ENCODE measurements at regions not wholly inside any gene's neighbourhood (a gene's known extent, or its start where the extent isn't known, plus 50 kb on each side); places are given as distances from the start of the nearest gene placed in this dataset.
"Not testable (repeated sequence)": the region's sequence is repeated elsewhere in the genome, so short reads cannot be mapped to it uniquely, and the experiment has no call there.

DNA sequence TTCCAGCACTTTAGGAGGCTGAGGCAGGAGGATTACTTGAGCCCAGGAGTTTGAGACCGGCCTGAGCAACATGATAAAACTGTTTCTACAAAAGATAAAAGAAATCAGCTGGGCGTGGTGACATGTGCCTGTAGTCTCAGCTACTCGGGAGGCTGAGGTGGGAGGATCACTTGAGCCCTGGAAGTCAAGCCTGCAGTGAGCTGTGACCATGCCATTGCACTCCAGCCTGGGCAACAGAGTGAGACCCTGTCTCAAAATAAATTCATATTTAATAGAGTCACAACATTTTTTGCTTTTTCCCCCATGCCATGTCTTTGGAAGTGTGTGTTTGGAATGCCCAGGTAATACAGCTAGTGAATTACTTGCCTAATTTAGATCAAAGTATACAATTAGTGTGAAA, 349.6 kb downstream of the PRL start:
- DNase-seq (ENCODE audit: extremely low read depth, low read depth, low spot score) = not testable (repeated sequence)

DNA sequence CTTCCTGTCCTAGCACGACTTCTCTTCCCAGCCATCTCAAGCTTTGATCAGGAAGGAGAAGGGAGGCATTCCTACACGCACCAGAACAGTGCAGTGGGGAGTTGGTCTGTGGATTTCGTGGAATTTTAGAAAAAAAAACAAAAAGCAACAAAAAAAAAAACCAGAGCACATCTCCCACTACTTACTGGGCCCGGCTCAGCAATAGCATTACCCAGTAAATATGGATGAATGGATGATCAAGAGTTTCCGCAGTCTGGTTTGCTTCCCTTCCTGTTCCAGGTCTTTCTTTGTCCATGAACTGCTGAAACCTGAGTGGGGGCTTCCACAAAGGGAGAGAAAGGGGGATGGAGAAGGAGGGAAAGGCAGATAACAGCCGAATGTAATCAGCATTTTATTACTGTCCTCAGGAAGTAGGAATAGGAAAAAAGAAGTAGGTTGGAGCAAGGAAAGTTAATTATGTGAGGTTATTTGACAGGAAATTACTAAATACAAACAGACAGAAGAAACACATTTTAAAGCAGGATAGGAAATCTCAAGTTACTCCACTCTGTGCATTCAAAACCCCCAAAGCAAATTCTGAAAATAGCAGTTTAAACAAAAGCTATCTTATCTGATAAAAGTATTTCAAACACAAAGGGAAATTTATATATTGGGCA, 349.0 kb downstream of the PRL start:
- DNase-seq (ENCODE audit: extremely low read depth, low read depth, low spot score) = no peak

DNA sequence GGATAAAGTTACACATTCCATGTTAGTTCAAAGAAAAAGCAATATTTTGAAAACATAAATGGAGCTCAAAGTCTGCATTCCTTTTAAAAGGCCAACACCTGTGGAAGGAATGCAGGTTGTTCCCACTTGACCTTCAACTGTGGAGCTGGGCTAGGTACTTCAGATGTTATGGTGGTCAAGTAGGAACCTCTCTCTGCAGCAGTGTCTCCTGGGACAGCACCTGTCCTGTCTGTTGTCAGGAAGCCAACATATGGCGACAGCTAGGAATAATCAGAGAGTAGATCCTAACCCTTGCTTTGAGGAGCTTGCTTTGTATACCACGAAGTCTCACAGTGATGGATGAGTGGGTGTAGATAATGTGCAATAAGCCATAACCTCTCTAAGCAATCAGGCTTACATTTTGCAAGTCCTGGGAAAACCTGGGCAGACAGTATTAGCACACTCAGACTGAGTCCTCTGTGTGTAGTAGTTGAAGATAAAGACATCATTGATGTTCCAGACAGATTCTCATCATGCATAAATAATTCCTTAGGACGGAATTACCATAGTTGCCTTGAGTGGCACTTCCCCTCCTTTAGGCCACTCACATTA, 347.5 kb downstream of the PRL start:
- no peak for DNase-seq (ENCODE audit: extremely low read depth, low read depth, low spot score)

DNA sequence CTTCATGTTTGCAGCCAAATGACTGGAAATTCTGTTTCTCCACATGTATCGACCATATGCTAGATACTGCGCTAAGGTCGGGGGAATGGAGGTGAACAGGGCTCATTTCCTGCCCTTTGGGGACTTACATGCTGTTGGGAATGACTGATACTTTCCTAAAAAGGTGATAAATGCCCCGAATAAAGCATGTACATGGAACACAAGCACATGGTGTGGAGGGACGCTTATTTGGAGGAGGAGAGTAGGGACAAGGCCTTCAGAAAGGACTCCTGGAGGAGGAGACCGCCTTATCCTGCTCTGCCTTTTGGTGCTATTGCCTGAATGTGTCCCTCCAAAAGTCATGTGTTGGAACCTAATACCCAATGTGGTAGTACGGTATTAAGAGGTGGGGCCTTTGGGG, 344.5 kb downstream of the PRL start:
- no peak for DNase-seq (ENCODE audit: extremely low read depth, low read depth, low spot score)

DNA sequence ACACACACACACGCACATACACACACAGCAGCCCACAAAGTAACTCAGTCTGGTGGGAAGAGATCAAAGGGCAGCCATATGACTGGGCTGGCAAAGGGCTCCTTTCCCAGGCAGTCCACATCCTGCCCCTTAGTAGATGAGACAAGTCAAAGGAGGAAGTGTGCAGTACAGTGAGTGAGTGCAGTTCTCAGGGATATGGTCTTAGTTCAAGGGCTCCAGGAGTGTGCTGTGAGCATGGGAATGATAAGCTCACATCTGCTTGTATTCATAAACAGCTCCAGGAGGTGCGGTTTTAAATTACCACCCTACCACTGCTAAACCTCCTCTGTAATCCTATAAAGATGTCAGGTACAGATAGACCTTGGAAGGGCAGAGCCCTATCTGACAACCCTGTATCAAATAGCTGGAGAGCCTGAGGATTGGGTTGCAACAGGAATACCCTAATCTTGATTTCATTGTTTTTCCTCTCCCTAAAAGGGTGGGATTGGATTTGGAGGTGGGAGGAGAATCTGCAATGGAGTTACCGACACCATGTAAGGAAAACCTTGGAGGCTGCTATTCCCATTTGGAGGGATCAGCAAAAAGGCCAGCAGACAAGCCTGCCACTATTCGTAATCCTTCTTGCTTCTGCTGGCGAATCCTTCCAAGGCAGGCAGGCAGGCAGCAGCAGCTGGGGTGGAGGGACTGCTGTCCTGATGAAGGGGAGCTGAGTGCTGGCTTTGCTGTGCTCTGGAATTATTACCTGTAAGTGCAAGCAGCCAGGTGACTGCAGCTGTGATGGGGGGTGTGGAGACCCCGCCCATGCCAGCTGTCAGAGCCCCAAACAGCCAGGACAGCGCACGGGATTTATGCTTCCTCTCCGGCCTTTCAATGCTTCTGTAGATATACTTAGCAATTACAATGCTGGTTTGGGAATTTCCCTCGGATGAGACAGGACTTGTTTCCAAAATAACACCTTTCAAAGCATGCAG, 342.7 kb downstream of the PRL start:
- peak; percentile 87 for DNase-seq (ENCODE audit: extremely low read depth, low read depth, low spot score)

DNA sequence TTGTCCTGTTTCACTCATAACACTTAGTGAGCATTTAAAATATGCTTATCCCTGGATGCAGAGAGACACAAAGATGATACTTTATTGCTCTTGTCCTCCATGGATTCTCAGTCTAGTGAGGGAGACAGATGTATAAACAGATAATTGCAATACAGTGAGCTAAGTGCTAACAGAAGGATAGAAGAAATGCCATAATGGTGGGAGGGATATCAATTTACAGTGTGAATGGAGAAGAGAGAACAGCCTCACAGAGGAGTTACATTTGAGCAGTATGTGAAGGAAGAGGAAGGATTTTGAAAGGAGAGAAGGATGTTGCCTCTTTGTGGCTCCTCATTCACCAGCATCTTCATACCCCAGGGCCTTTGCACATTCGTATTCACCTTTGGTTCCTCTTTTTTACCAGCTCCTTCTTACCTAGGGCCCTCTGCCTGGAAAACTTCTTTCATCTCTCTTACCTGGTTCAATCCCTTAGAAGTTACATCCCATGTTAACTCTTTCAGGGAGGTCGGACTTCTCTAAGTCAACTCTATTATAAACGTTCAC, 341.7 kb downstream of the PRL start:
- no peak for DNase-seq (ENCODE audit: extremely low read depth, low read depth, low spot score)

- DNase-seq (ENCODE audit: extremely low read depth, low read depth, low spot score) = no peak
Observed at GRCh38 chr6:21955951-21956350, 340.9 kb downstream of the PRL start.

GRCh38 chr6:21958428-21958827, 338.4 kb downstream of the PRL start:
- DNase-seq (ENCODE audit: extremely low read depth, low read depth, low spot score) = no peak

- DNase-seq (ENCODE audit: extremely low read depth, low read depth, low spot score) = no peak
Observed at GRCh38 chr6:21961226-21961625, 335.6 kb downstream of the PRL start.

- DNase-seq (ENCODE audit: extremely low read depth, low read depth, low spot score) = no peak
Observed at GRCh38 chr6:21965016-21965415, 331.8 kb downstream of the PRL start.

DNA sequence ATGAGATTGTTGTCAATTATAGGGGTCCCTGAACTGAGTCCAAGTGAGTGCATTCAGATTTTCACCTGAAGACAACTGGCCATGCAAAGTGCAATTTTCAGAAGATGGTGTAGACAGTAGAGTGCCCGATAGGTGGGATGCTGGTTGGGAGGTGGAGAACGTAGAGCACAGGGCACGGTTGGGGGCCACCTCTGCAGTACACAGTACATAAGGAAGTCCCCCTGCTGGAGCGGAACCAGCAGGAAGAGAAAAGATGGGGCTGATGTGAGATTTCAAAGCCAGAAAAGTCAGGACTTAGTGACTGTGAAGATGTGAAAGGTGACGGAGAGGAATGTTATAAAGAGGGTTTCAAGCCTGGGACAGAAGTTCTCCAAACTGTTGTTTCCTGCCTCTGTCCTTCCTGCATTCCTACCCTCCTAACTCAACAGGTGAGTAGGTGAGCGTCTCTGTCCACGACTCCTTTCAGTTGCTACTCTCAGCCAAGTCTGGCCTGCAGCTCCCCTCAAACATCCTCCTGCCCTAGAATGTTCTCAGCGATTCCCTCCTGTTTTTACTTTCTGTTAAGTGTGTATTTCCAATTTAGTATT, 330.8 kb downstream of the PRL start:
- DNase-seq (ENCODE audit: extremely low read depth, low read depth, low spot score) = no peak

DNA sequence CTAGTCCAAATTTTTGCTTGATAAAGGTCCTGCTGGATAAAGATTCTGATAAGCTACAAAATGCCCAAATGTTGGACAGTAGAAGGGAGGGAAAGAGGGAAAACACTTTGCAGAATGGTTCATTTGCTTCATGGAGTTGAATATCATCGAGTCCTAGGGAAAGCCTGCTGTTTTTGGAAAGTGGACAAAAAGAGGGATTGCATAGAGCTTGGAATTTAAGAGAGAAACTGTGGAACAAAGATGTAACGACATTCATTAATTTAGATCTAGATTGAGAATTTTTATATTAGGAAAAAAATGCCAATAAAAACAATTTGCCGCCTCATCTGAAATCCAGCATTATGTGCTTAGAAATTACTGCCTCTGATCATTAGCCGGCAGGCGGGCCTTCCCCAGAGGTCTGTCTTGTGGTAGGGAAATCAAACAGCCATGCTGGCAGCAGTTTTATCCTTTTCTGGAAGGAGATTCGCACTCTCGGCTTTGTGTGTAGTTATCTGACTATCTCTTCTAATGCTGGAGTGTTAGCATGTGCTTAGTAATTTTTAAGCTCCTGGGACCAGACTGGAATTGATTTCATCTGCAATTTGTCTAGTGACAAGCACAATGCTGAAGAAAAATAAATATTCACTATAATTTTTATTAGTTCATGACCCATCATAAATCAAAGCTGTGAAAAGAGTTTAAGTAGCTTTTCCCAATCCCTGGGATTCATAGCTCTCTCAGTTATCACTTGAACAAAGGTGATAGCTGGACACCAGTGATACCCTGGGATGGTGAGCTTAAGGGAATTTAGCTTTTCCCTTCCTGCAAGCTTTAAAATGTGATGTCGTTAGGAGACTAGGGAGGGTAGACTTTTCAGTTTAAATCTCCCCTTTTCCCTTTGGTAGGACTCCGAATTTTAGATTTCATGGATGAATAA, 329.5 kb downstream of the PRL start:
- no peak for DNase-seq (ENCODE audit: extremely low read depth, low read depth, low spot score)

- DNase-seq (ENCODE audit: extremely low read depth, low read depth, low spot score) = no peak
Observed at GRCh38 chr6:21968411-21968810, 328.4 kb downstream of the PRL start.

DNA sequence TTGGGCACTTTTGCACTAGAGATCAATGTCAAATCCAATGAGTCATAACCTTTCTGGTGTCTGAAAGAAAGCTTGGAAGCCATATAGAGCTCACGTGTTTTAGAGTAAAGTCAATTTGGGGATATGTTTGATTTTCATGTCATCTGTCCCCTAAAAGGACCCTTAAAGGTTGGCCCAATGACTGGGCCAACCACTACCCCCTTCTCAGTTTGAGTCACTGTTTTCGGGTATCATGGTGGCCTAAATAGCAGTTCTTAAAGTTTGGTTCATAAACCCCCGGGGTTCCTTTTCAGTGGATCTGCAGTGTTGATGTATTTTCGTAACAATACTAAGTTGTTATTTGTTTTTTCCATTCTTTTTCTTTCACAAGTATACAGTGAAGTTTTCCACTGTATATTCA, 327.6 kb downstream of the PRL start:
- no peak for DNase-seq (ENCODE audit: extremely low read depth, low read depth, low spot score)

- DNase-seq (ENCODE audit: extremely low read depth, low read depth, low spot score) = no peak
Observed at GRCh38 chr6:21970569-21971300, 326.1 kb downstream of the PRL start.

DNA sequence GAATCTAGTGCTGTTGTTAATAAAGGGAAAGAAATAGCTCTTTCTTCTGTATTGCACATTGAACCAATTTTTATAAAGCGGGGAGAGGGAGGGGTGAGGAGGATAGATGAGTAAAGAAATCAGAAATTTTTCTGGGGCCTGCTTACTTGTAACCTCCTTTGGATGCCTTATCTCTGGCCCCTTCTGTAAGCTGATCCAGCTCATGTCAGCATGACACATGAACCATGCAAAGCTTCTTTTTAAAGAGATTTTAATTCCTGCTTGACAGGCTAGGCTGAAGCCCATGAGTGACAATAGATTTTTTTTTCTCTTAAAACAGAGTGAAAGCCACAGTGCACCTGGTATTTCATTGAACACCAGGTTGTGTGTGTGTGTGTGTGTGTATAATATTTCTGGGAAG, 325.3 kb downstream of the PRL start:
- DNase-seq (ENCODE audit: extremely low read depth, low read depth, low spot score) = no peak

- no peak for DNase-seq (ENCODE audit: extremely low read depth, low read depth, low spot score)
Observed at GRCh38 chr6:21972516-21972915, 324.3 kb downstream of the PRL start.

- DNase-seq (ENCODE audit: extremely low read depth, low read depth, low spot score) = no peak
Observed at GRCh38 chr6:21977346-21977745, 319.5 kb downstream of the PRL start.

DNA sequence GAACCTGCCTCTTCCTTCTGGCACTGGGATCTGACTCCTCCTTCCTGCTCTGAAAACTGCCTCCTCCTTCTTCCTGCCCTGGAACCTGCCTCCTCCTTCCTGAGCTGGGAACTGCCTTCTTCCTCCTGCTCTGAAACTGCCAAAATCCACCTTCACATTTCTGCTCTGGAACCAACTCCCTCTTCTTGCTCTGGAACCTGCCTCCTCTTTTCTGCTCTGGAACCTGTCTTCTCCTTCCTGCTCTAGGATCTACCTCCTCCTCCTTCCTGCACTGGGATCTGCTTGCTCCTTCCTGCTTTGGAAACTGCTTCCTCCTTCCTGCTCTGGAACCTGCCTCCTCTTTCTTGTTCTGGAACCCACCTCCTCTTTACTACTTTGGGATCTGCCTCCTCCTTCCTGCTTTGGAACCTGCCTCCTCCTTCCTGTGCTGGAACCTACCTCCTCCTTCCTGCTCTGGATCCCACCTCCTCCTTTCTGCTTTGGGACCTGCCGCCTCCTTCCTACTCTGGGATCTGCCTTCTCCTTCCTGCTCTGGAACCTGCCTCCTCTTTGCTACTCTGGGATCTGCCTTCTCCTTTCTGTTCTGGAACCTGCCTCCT, 315.5 kb downstream of the PRL start:
- no peak for DNase-seq (ENCODE audit: extremely low read depth, low read depth, low spot score)
